GM12878 (cell line): ENCODE measurements at regions not wholly inside any gene's neighbourhood (a gene's known extent, or its start where the extent isn't known, plus 50 kb on each side); places are given as distances from the start of the nearest gene placed in this dataset.

Experiments used
- ATAC-seq: fragments of 200-7000 bp; cut with Tn5 transposase; 3 replicates; pipeline ENCODE4 v1.9.1; 2020; ENCODE audit warnings: mild to moderate bottlenecking, moderate library complexity
- BruUV-seq: library from RNA; stranded (reverse); fragments of 400-500 nt; replicated peaks from 2 replicates; lab custom pipeline; 2021; lab: Mats Ljungman, UMichigan
- CTCF ChIA-PET: fragments of 300-600 bp; sonication (Branson Sonifier 250); formaldehyde crosslinking; extraction: SDS; loops from one replicate; lab custom pipeline; 2021; ENCODE audit warnings: inconsistent platforms; lab: Yijun Ruan, JAX
- POLR2A ChIA-PET: fragments of 350-600 bp; formaldehyde crosslinking; extraction: SDS; loops from one replicate; lab custom pipeline; 2021; ENCODE audit warnings: inconsistent platforms; lab: Charles Lee
- RAD21 ChIA-PET: fragments of 300-600 bp; sonication (Branson Sonifier 250); formaldehyde crosslinking; loops from one replicate; lab custom pipeline; 2023; ENCODE audit warnings: antibody characterized with exemption; ENCODE audit not compliant: unreplicated experiment; lab: Charles Lee
- SMC1A ChIA-PET: fragments of 300-600 bp; sonication (Branson Sonifier 250); formaldehyde crosslinking; loops from one replicate; lab custom pipeline; 2023; ENCODE audit not compliant: unreplicated experiment, uncharacterized antibody; lab: Charles Lee
- DNase-seq: peaks from one replicate; pipeline ENCODE4 v3.0.0-alpha.2; 2011; ENCODE audit warnings: low read depth, low spot score
- FAIRE-seq: peaks from 3 replicates; lab custom pipeline; 2011; peaks lifted over from hg19 to GRCh38; lab: Jason Lieb, UNC
- H2AFZ ChIP-seq: 2 replicates; pipeline ENCODE4 v1.6.0; 2011; ENCODE audit warnings: low read depth, low read length, control low read depth; ENCODE audit not compliant: control insufficient read depth
- H3K27ac ChIP-seq: 2 replicates; pipeline ENCODE4 v1.5.1; 2011; ENCODE audit warnings: control low read depth; ENCODE audit not compliant: control insufficient read depth, insufficient read depth
- H3K27me3 ChIP-seq, 2 experiments: replicated peaks in 1 of 2; 2 replicates each; pipeline versions ENCODE4 v1.6.0 to v1.6.1; 2011; ENCODE audit warnings: low read length in 1 of 2; ENCODE audit not compliant: control insufficient read depth in 2 of 2, insufficient read depth in 2 of 2
- H3K36me3 ChIP-seq, 2 experiments: 2 replicates each; pipeline ENCODE4 v1.5.1; 2011; ENCODE audit warnings: low read length in 1 of 2; ENCODE audit not compliant: control insufficient read depth in 2 of 2, insufficient read depth in 2 of 2
- H3K4me1 ChIP-seq: 2 replicates; pipeline ENCODE4 v1.6.1; 2011; ENCODE audit warnings: mild to moderate bottlenecking, low read length, moderate library complexity, mixed read lengths; ENCODE audit not compliant: control insufficient read depth, insufficient read depth
- H3K4me2 ChIP-seq: 2 replicates; pipeline ENCODE4 v1.6.0; 2011; ENCODE audit warnings: control low read depth; ENCODE audit not compliant: control insufficient read depth, insufficient read depth
- H3K4me3 ChIP-seq: fragments of 200-600 bp; sonication (generic); 2 replicates; pipeline ENCODE4 v1.5.1; 2016
- H3K79me2 ChIP-seq: 2 replicates; pipeline ENCODE4 v1.6.0; 2011; ENCODE audit warnings: low read length; ENCODE audit not compliant: control insufficient read depth, insufficient read depth
- H3K9ac ChIP-seq: 2 replicates; pipeline ENCODE4 v1.8.0; 2011; ENCODE audit warnings: low read length, control low read depth, mixed read lengths; ENCODE audit not compliant: control insufficient read depth, insufficient read depth
- H3K9me3 ChIP-seq: replicated peaks from 3 replicates; pipeline ENCODE4 v1.5.1; 2011; ENCODE audit warnings: mild to moderate bottlenecking, low read length; ENCODE audit not compliant: control insufficient read depth, insufficient read depth
- H4K20me1 ChIP-seq: 2 replicates; pipeline ENCODE4 v1.6.0; 2011; ENCODE audit not compliant: control insufficient read depth, insufficient read depth
- BMI1 ChIP-seq: fragments of 450-650 bp; IDR thresholded peaks from 2 replicates; pipeline ENCODE4 v1.6.1; 2016; ENCODE audit warnings: mild to moderate bottlenecking, moderate library complexity, borderline replicate concordance
- EED ChIP-seq: sonication (generic); IDR thresholded peaks from 2 replicates; pipeline ENCODE4 v1.6.1; 2016; ENCODE audit warnings: antibody characterized with exemption, low read depth
- FOXK2 ChIP-seq: fragments of 450-650 bp; IDR thresholded peaks from 2 replicates; pipeline ENCODE4 v1.6.1; 2017; ENCODE audit warnings: mild to moderate bottlenecking, moderate library complexity
- HDGF ChIP-seq: fragments of 450-650 bp; IDR thresholded peaks from 2 replicates; pipeline ENCODE4 v1.6.1; 2016; ENCODE audit warnings: antibody characterized with exemption
- JUNB ChIP-seq: IDR thresholded peaks from 2 replicates; pipeline ENCODE4 v1.6.1; 2016; ENCODE audit warnings: antibody characterized with exemption, mild to moderate bottlenecking
- MEF2B ChIP-seq: fragments of 450-650 bp; IDR thresholded peaks from 2 replicates; pipeline ENCODE4 v1.6.1; 2018; ENCODE audit warnings: mild to moderate bottlenecking, moderate library complexity; ENCODE audit not compliant: partially characterized antibody, poor library complexity, severe bottlenecking
- NBN ChIP-seq: fragments of 450-650 bp; IDR thresholded peaks from 2 replicates; pipeline ENCODE4 v1.6.1; 2016
- NFYA ChIP-seq: IDR thresholded peaks from 2 replicates; pipeline ENCODE4 v1.6.1; 2011; ENCODE audit warnings: low read depth, mild to moderate bottlenecking, low read length, improper control_type of control experiment, borderline replicate concordance
- SMARCA5 ChIP-seq: fragments of 450-650 bp; IDR thresholded peaks from 2 replicates; pipeline ENCODE4 v1.6.1; 2017; ENCODE audit warnings: mild to moderate bottlenecking
- USF2 ChIP-seq: IDR thresholded peaks from 2 replicates; pipeline ENCODE4 v1.6.1; 2011; ENCODE audit warnings: low read depth, low read length, improper control_type of control experiment, borderline replicate concordance
- ZBED1 ChIP-seq: IDR thresholded peaks from 2 replicates; pipeline ENCODE4 v1.6.1; 2016; ENCODE audit warnings: borderline replicate concordance
- ZNF217 ChIP-seq: fragments of 450-650 bp; IDR thresholded peaks from 2 replicates; pipeline ENCODE4 v1.6.1; 2017; ENCODE audit warnings: antibody characterized with exemption, mild to moderate bottlenecking
- ZZZ3 ChIP-seq: IDR thresholded peaks from 2 replicates; pipeline ENCODE4 v1.6.1; 2011; ENCODE audit warnings: low read depth; ENCODE audit not compliant: control insufficient read depth, insufficient read length
- WGBS: methylation state at CpG from one replicate; pipeline ENCODE4 v1.1.6; 2016; ENCODE audit warnings: low lambda C conversion rate; ENCODE audit not compliant: insufficient replicate concordance, insufficient coverage; ENCODE audit errors: missing lambda C conversion rate; 5-methylcytosine and 5-hydroxymethylcytosine counted together
- in situ Hi-C: fragments of 300-500 bp; cut with MboI; formaldehyde crosslinking; loops from 9 replicates; pipeline ENCODE4 v1.14.3; 2018; ENCODE audit warnings: mixed read lengths
- intact Hi-C: fragments of 100-400 bp; cut with micrococcal nuclease; formaldehyde crosslinking; loops from one replicate; pipeline ENCODE4 v1.14.2; 2022; ENCODE audit not compliant: unreplicated experiment
- TF ChIP-seq, protein P1 (sequence below): fragments of 450-650 bp; IDR thresholded peaks from 2 replicates; pipeline ENCODE4 v1.6.1; 2016; ENCODE audit warnings: mild to moderate bottlenecking
- TF ChIP-seq, protein P2 (sequence below): IDR thresholded peaks from 2 replicates; pipeline ENCODE4 v1.6.1; 2012; ENCODE audit warnings: mild to moderate bottlenecking, low read depth, low read length
- TF ChIP-seq, protein P3 (sequence below): IDR thresholded peaks from 2 replicates; pipeline ENCODE4 v1.6.1; 2011; ENCODE audit warnings: borderline replicate concordance, low read depth, mild to moderate bottlenecking, moderate library complexity, low read length; ENCODE audit not compliant: insufficient read depth, poor library complexity, severe bottlenecking

DNA sequence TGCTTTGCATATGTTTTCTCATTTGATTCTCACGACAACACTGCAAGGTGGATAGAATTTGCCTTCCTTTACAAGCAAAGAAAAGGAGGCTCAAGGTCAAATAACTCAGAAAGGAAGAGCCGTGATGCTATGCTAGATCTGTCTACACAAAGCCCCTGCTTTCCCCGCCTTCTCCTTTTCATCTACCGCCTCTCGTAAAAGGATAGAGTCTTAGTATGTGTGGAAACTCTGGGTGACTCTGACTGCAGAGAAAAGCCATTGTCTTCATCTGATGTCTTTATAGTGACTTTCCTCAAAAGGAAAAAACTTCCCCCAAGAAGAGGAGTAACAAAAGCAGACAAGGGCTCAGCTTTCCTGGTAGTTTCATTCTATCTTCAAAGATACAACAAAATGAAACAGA lies 292.7 kb downstream of the ACTR3B start:
- Histone ChIP-seq H3K4me1 (no peaks in the 10 kb centered on the region), H3K79me2 (no peaks in the 10 kb centered on the region), H2AFZ (no peak overlapping the region)
- POLR2A ChIA-PET, result no interaction called here
- CTCF ChIA-PET, result no interaction called here
- no peak for TF ChIP-seq FOXK2
- TF ChIP-seq, protein P1, sequence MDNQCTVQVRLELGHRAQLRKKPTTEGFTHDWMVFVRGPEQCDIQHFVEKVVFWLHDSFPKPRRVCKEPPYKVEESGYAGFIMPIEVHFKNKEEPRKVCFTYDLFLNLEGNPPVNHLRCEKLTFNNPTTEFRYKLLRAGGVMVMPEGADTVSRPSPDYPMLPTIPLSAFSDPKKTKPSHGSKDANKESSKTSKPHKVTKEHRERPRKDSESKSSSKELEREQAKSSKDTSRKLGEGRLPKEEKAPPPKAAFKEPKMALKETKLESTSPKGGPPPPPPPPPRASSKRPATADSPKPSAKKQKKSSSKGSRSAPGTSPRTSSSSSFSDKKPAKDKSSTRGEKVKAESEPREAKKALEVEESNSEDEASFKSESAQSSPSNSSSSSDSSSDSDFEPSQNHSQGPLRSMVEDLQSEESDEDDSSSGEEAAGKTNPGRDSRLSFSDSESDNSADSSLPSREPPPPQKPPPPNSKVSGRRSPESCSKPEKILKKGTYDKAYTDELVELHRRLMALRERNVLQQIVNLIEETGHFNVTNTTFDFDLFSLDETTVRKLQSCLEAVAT, result no peak
- no peak for TF ChIP-seq BMI1
- TF ChIP-seq NBN, result no peak
- TF ChIP-seq ZZZ3, result no peak
- TF ChIP-seq HDGF, result no peak
- no peak for TF ChIP-seq MEF2B
- TF ChIP-seq ZNF217, result no peak
- TF ChIP-seq SMARCA5, result no peak
- TF ChIP-seq, protein P2, sequence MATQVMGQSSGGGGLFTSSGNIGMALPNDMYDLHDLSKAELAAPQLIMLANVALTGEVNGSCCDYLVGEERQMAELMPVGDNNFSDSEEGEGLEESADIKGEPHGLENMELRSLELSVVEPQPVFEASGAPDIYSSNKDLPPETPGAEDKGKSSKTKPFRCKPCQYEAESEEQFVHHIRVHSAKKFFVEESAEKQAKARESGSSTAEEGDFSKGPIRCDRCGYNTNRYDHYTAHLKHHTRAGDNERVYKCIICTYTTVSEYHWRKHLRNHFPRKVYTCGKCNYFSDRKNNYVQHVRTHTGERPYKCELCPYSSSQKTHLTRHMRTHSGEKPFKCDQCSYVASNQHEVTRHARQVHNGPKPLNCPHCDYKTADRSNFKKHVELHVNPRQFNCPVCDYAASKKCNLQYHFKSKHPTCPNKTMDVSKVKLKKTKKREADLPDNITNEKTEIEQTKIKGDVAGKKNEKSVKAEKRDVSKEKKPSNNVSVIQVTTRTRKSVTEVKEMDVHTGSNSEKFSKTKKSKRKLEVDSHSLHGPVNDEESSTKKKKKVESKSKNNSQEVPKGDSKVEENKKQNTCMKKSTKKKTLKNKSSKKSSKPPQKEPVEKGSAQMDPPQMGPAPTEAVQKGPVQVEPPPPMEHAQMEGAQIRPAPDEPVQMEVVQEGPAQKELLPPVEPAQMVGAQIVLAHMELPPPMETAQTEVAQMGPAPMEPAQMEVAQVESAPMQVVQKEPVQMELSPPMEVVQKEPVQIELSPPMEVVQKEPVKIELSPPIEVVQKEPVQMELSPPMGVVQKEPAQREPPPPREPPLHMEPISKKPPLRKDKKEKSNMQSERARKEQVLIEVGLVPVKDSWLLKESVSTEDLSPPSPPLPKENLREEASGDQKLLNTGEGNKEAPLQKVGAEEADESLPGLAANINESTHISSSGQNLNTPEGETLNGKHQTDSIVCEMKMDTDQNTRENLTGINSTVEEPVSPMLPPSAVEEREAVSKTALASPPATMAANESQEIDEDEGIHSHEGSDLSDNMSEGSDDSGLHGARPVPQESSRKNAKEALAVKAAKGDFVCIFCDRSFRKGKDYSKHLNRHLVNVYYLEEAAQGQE, result no peak
- TF ChIP-seq, protein P3, sequence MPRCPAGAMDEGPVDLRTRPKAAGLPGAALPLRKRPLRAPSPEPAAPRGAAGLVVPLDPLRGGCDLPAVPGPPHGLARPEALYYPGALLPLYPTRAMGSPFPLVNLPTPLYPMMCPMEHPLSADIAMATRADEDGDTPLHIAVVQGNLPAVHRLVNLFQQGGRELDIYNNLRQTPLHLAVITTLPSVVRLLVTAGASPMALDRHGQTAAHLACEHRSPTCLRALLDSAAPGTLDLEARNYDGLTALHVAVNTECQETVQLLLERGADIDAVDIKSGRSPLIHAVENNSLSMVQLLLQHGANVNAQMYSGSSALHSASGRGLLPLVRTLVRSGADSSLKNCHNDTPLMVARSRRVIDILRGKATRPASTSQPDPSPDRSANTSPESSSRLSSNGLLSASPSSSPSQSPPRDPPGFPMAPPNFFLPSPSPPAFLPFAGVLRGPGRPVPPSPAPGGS, result no peak
- no peak for TF ChIP-seq NFYA
- no peak for TF ChIP-seq JUNB
- TF ChIP-seq ZBED1, result no peak
- no peak for TF ChIP-seq USF2
- TF ChIP-seq EED, result no peak
- TF ChIP-seq, all 136 proteins: peak for 0
- intact Hi-C loops, result no loop called here
- DNase-seq (no peak), ATAC-seq (no peak), FAIRE-seq (no peak)
- H3K36me3 ChIP-seq, result no peaks in the 10 kb centered on the region
- ChIA-PET RAD21 (no interaction called here), SMC1A (no interaction called here)
- no peak overlapping the region for H3K4me3 ChIP-seq
- no peaks in the 10 kb centered on the region for H3K27me3 ChIP-seq
- no peaks in the 10 kb centered on the region for H4K20me1 ChIP-seq
- no TSS peak for BruUV-seq
- H3K9me3 ChIP-seq, result no peaks in the 10 kb centered on the region
- H3K27ac ChIP-seq, result no peak overlapping the region
- 46% methylated on average over 5 of the region's 5 CpGs for WGBS
- no peak overlapping the region for H3K9ac ChIP-seq
- H3K4me2 ChIP-seq, result no peak overlapping the region
- in situ Hi-C loops, result no loop called here
